H1 (cell line): ENCODE measurements at regions not wholly inside any gene's neighbourhood (a gene's known extent, or its start where the extent isn't known, plus 50 kb on each side); places are given as distances from the start of the nearest gene placed in this dataset.

Experiments
- CTCF ChIA-PET: fragments of 300-600 bp; sonication (Branson Sonifier 250); formaldehyde crosslinking; loops from one replicate; lab custom pipeline; 2021; ENCODE audit not compliant: partially characterized antibody; lab: Charles Lee
- POLR2A ChIA-PET: fragments of 300-600 bp; sonication (Branson Sonifier 250); formaldehyde crosslinking; loops from one replicate; lab custom pipeline; 2021; ENCODE audit warnings: inconsistent platforms; ENCODE audit not compliant: partially characterized antibody; lab: Charles Lee
- DNase-seq, 2 experiments: peaks; one replicate each; pipeline versions ENCODE4 v3.0.0 to v3.0.0-alpha.2; 2010 to 2022; ENCODE audit warnings: low spot score in 2 of 2, low read depth in 1 of 2, mixed read lengths in 1 of 2
- FAIRE-seq: peaks from 2 replicates; lab custom pipeline; 2011; peaks lifted over from hg19 to GRCh38; lab: Jason Lieb, UNC
- H2AFZ ChIP-seq: 2 replicates; pipeline ENCODE4 v1.8.1; 2012; ENCODE audit warnings: low read length, inconsistent platforms
- H2AK5ac ChIP-seq: 2 replicates; pipeline ENCODE4 v1.6.1; 2013; ENCODE audit warnings: low read depth, low read length
- H2BK120ac ChIP-seq: replicated peaks from 2 replicates; pipeline ENCODE3; 2013; ENCODE audit warnings: low read depth, low read length, inconsistent platforms
- H2BK12ac ChIP-seq: 2 replicates; pipeline ENCODE4 v1.6.1; 2013; ENCODE audit warnings: low read depth, low read length
- H2BK15ac ChIP-seq: 2 replicates; pipeline ENCODE4 v1.6.1; 2013; ENCODE audit warnings: low read length
- H2BK20ac ChIP-seq: 2 replicates; pipeline ENCODE4 v1.6.1; 2013; ENCODE audit warnings: low read length
- H2BK5ac ChIP-seq: 2 replicates; pipeline ENCODE4 v1.6.1; 2013; ENCODE audit warnings: low read depth, low read length
- H3K14ac ChIP-seq: 2 replicates; pipeline ENCODE4 v1.6.1; 2013; ENCODE audit warnings: inconsistent platforms; ENCODE audit not compliant: insufficient read length
- H3K18ac ChIP-seq: 2 replicates; pipeline ENCODE4 v1.6.1; 2013; ENCODE audit warnings: low read length; ENCODE audit errors: extremely low read depth
- H3K23ac ChIP-seq: 2 replicates; pipeline ENCODE4 v1.6.1; 2013; ENCODE audit warnings: inconsistent platforms; ENCODE audit not compliant: insufficient read length
- H3K23me2 ChIP-seq: 2 replicates; pipeline ENCODE4 v1.6.1; 2013; ENCODE audit warnings: low read depth, low read length
- H3K27ac ChIP-seq: 2 replicates; pipeline ENCODE4 v1.6.1; 2011; ENCODE audit warnings: low read depth, low read length, inconsistent platforms
- H3K27me3 ChIP-seq, 4 experiments: replicated peaks in 1 of 4; 1 replicate in 1 of 4; 2 replicates in 3 of 4; pipeline versions ENCODE4 v1.6.1 to v1.8.1; 2011 to 2013; ENCODE audit warnings: low read length in 3 of 4, mild to moderate bottlenecking in 3 of 4, inconsistent platforms in 2 of 4, mixed read lengths in 2 of 4, moderate library complexity in 1 of 4; ENCODE audit not compliant: control insufficient read depth in 3 of 4, insufficient read depth in 3 of 4; ENCODE audit errors: extremely low read depth in 1 of 4
- H3K36me3 ChIP-seq, 4 experiments: 2 replicates each; pipeline versions ENCODE4 v1.6.1 to v1.8.1; 2011 to 2013; ENCODE audit warnings: mild to moderate bottlenecking in 4 of 4, low read length in 3 of 4, moderate library complexity in 2 of 4, control low read depth in 1 of 4, inconsistent platforms in 1 of 4; ENCODE audit not compliant: insufficient read depth in 4 of 4, control insufficient read depth in 2 of 4
- H3K4ac ChIP-seq: replicated peaks from 2 replicates; pipeline ENCODE3; 2013; ENCODE audit warnings: low read length, low read depth, mixed read lengths, inconsistent platforms; ENCODE audit not compliant: insufficient read length
- H3K4me1 ChIP-seq, 4 experiments: replicated peaks in 1 of 4; 1 replicate in 1 of 4; 2 replicates in 3 of 4; pipeline versions ENCODE4 v1.6.1 to v1.8.1; 2011 to 2013; ENCODE audit warnings: low read length in 3 of 4, inconsistent platforms in 2 of 4, mixed read lengths in 1 of 4; ENCODE audit not compliant: insufficient read depth in 4 of 4, control insufficient read depth in 3 of 4
- H3K4me2 ChIP-seq, 2 experiments: 2 replicates each; pipeline versions ENCODE4 v1.6.1 to v1.8.1; 2011 to 2013; ENCODE audit warnings: low read depth in 2 of 2, low read length in 2 of 2, control low read depth in 1 of 2, inconsistent platforms in 1 of 2, mild to moderate bottlenecking in 1 of 2; ENCODE audit not compliant: insufficient read depth in 1 of 2
- H3K4me3 ChIP-seq, 4 experiments: fragments of 200-600, 300-600 bp in 1 of 4; sonication (generic), shearing (Covaris generic), sonication (Bioruptor Twin) in 1 of 4; 2 replicates each; pipeline versions ENCODE4 v1.5.1 to v1.8.1; 2011 to 2016; ENCODE audit warnings: low read length in 4 of 4, low read depth in 3 of 4, control low read depth in 2 of 4, inconsistent platforms in 2 of 4, mild to moderate bottlenecking in 2 of 4, mixed read lengths in 1 of 4, moderate library complexity in 1 of 4; ENCODE audit not compliant: insufficient read depth in 2 of 4; ENCODE audit errors: extremely low read depth in 1 of 4
- H3K56ac ChIP-seq: replicated peaks from 2 replicates; pipeline ENCODE3; 2013; ENCODE audit warnings: low read depth, mild to moderate bottlenecking, mixed read lengths, low read length, inconsistent platforms; ENCODE audit not compliant: insufficient read length
- H3K79me1 ChIP-seq: 2 replicates; pipeline ENCODE4 v1.6.1; 2013; ENCODE audit warnings: low read depth, low read length, control low read depth
- H3K79me2 ChIP-seq, 2 experiments: 2 replicates each; pipeline versions ENCODE4 v1.6.1 to v1.8.1; 2012 to 2013; ENCODE audit warnings: low read length in 2 of 2, mild to moderate bottlenecking in 2 of 2, inconsistent platforms in 1 of 2; ENCODE audit not compliant: insufficient read depth in 2 of 2, control insufficient read depth in 1 of 2
- H3K9ac ChIP-seq, 4 experiments: replicated peaks in 1 of 4; 1 replicate in 1 of 4; 2 replicates in 3 of 4; pipeline versions ENCODE4 v1.6.1 to v1.8.1; 2011 to 2013; ENCODE audit warnings: low read depth in 3 of 4, low read length in 3 of 4, control low read depth in 2 of 4, mild to moderate bottlenecking in 2 of 4, moderate library complexity in 2 of 4, inconsistent platforms in 1 of 4; ENCODE audit errors: extremely low read depth in 1 of 4
- H3K9me3 ChIP-seq, 2 experiments: 2 replicates each; pipeline versions ENCODE4 v1.6.1 to v1.8.1; 2012 to 2013; ENCODE audit warnings: mild to moderate bottlenecking in 2 of 2, moderate library complexity in 2 of 2, control low read depth in 1 of 2, inconsistent platforms in 1 of 2, low read depth in 1 of 2, low read length in 1 of 2, mixed read lengths in 1 of 2; ENCODE audit not compliant: insufficient read depth in 2 of 2
- H4K20me1 ChIP-seq, 2 experiments: replicated peaks in 1 of 2; 2 replicates each; pipeline versions ENCODE3 to v1.8.1; 2011 to 2013; ENCODE audit warnings: inconsistent platforms in 2 of 2, low read length in 2 of 2, mild to moderate bottlenecking in 1 of 2; ENCODE audit not compliant: insufficient read depth in 2 of 2, control insufficient read depth in 1 of 2
- H4K5ac ChIP-seq: 2 replicates; pipeline ENCODE4 v1.6.1; 2013; ENCODE audit warnings: low read length, low read depth, mixed read lengths, inconsistent platforms; ENCODE audit not compliant: insufficient read length
- H4K8ac ChIP-seq: 2 replicates; pipeline ENCODE4 v1.8.0; 2013; ENCODE audit warnings: mild to moderate bottlenecking, moderate library complexity, low read length, inconsistent platforms; ENCODE audit not compliant: insufficient read depth; ENCODE audit errors: extremely low read depth
- H4K91ac ChIP-seq: replicated peaks from 2 replicates; pipeline ENCODE3; 2013; ENCODE audit warnings: low read length, mixed read lengths, inconsistent platforms; ENCODE audit not compliant: insufficient read length
- ASH2L ChIP-seq: fragments of 200-600, 300-600 bp; sonication (generic); IDR thresholded peaks from one replicate; pipeline ENCODE4 v1.7.1; 2017; ENCODE audit warnings: low read length
- BCL11A ChIP-seq, 2 experiments: IDR thresholded peaks; one replicate each; pipeline ENCODE4 v1.6.1; 2011; ENCODE audit warnings: low read depth in 2 of 2, low read length in 2 of 2, mild to moderate bottlenecking in 2 of 2
- CTCF ChIP-seq, 3 experiments: IDR thresholded peaks; 1 replicate in 2 of 3; 2 replicates in 1 of 3; pipeline versions ENCODE4 v1.5.1 to v1.6.1; 2011; ENCODE audit warnings: low read length in 3 of 3, mild to moderate bottlenecking in 3 of 3, inconsistent platforms in 2 of 3, low read depth in 1 of 3, moderate library complexity in 1 of 3; ENCODE audit not compliant: insufficient read depth in 1 of 3; ENCODE audit errors: control extremely low read depth in 1 of 3
- GABPA ChIP-seq: IDR thresholded peaks from 2 replicates; pipeline ENCODE4 v1.6.1; 2011; ENCODE audit warnings: mild to moderate bottlenecking, low read length, moderate library complexity, borderline replicate concordance; ENCODE audit not compliant: insufficient read depth
- HDAC6 ChIP-seq: IDR thresholded peaks from one replicate; pipeline ENCODE4 v1.7.1; 2012; ENCODE audit warnings: low read depth, mild to moderate bottlenecking, inconsistent platforms, low read length, moderate library complexity
- POU5F1 ChIP-seq: IDR thresholded peaks from 2 replicates; pipeline ENCODE4 v1.6.1; 2011; ENCODE audit warnings: low read depth, mild to moderate bottlenecking, low read length, moderate library complexity
- RBBP5 ChIP-seq: IDR thresholded peaks from 2 replicates; pipeline ENCODE4 v1.7.1; 2012; ENCODE audit warnings: low read depth, mild to moderate bottlenecking, inconsistent platforms, low read length, moderate library complexity, borderline replicate concordance
- SIN3A ChIP-seq, 2 experiments: IDR thresholded peaks in 1 of 2; conservative IDR thresholded peaks in 1 of 2; 2 replicates each; pipeline ENCODE4 v1.6.1; 2011 to 2012; ENCODE audit warnings: low read length in 2 of 2, improper control_type of control experiment in 1 of 2, low read depth in 1 of 2, mild to moderate bottlenecking in 1 of 2
- SUZ12 ChIP-seq: fragments of 200-600 bp; sonication (generic); IDR thresholded peaks from 2 replicates; pipeline ENCODE4 v1.6.1; 2012; ENCODE audit warnings: mild to moderate bottlenecking, inconsistent platforms, low read length, moderate library complexity, mixed read lengths
- TAF7 ChIP-seq: optimal IDR thresholded peaks from 2 replicates; pipeline ENCODE3; 2011; ENCODE audit warnings: low read depth, mild to moderate bottlenecking, inconsistent platforms, low read length, moderate library complexity, borderline replicate concordance
- TCF12 ChIP-seq: IDR thresholded peaks from 2 replicates; pipeline ENCODE4 v1.6.1; 2011; ENCODE audit warnings: low read depth, mild to moderate bottlenecking, low read length
- YY1 ChIP-seq: IDR thresholded peaks from 2 replicates; pipeline ENCODE4 v1.6.1; 2011; ENCODE audit warnings: low read depth, mild to moderate bottlenecking, low read length
- WGBS, 2 experiments: shearing (Covaris generic) in 1 of 2; methylation state at CpG; one replicate each; pipeline versions ENCODE4 v1.1.6 to v1.1.7; 2013 to 2015; ENCODE audit warnings: low lambda C conversion rate in 2 of 2, mixed read lengths in 2 of 2, inconsistent platforms in 1 of 2, low coverage in 1 of 2, missing lambda C conversion rate in 1 of 2; ENCODE audit not compliant: insufficient replicate concordance in 2 of 2, insufficient coverage in 1 of 2, insufficient read length in 1 of 2; ENCODE audit errors: extremely low coverage in 1 of 2, missing lambda C conversion rate in 1 of 2; 5-methylcytosine and 5-hydroxymethylcytosine counted together

- DNase-seq (no peak), FAIRE-seq (no peak)
- Histone ChIP-seq H3K14ac (no peak overlapping the region), H2BK15ac (no peak overlapping the region), H3K4me2 (no peak overlapping the region), H3K27ac (no peak overlapping the region), H4K8ac (no peak overlapping the region), H3K4me1 (peaks cover 0 to 4% (median 0%) of the 10 kb centered on the region in 4 experiments; a peak in 1 of 7 replicates), H3K4ac (no peak overlapping the region), H3K56ac (no peak overlapping the region), H2AFZ (no peak overlapping the region), H3K23ac (no peak overlapping the region), H3K18ac (no peak overlapping the region), H3K36me3 (no peaks in the 10 kb centered on the region), H2BK20ac (no peak overlapping the region), H2BK5ac (no peak overlapping the region), H4K20me1 (no peaks in the 10 kb centered on the region), H3K23me2 (no peaks in the 10 kb centered on the region), H2BK120ac (no peak overlapping the region), H4K91ac (no peak overlapping the region), H2BK12ac (no peak overlapping the region), H3K79me1 (no peaks in the 10 kb centered on the region), H4K5ac (no peak overlapping the region), H2AK5ac (no peak overlapping the region), H3K9ac (no peak overlapping the region), H3K27me3 (peaks cover 0 to 2% (median under 1%) of the 10 kb centered on the region in 4 experiments; a peak in 1 of 7 replicates), H3K4me3 (no peak overlapping the region), H3K79me2 (no peaks in the 10 kb centered on the region), H3K9me3 (no peaks in the 10 kb centered on the region)
- ChIA-PET CTCF (no interaction called here), POLR2A (interaction anchor here (1.1 kb wide), 1 partner anchor 13 kb away, joined by 3 read pairs; no protein-coding TSS in a partner anchor)
- 95% methylated on average over 3 of the region's 3 CpGs; no CpG with 5 or more reads in 1 of the 2 experiments for WGBS, 2 experiments
- TF ChIP-seq SIN3A (conservative IDR thresholded peaks at IDR 0.05 in 1 of 2, IDR thresholded peaks at IDR 0.05 in 1 of 2; ENCODE audit: low read depth in 1 of 2, low read length in 2 of 2) = no peak
- no peak for TF ChIP-seq BCL11A (IDR thresholded peaks at IDR 0.05; ENCODE audit: low read depth in 2 of 2, low read length in 2 of 2)
- no peak for TF ChIP-seq GABPA
- no peak for TF ChIP-seq RBBP5
- no peak for TF ChIP-seq CTCF (IDR thresholded peaks at IDR 0.05; ENCODE audit: control extremely low read depth in 1 of 3, insufficient read depth in 1 of 3, low read depth in 1 of 3, low read length in 3 of 3)
- no peak for TF ChIP-seq POU5F1
- no peak for TF ChIP-seq TCF12
- no peak for TF ChIP-seq YY1
- TF ChIP-seq SUZ12 = no peak
- no peak for TF ChIP-seq HDAC6
- TF ChIP-seq ASH2L = no peak
- no peak for TF ChIP-seq TAF7
These were observed 115.5 kb downstream of the PPIAL4G start for GRCh38 chr1:148367596-148367995.
